Erythroblast (primary cell): ENCODE measurements at regions not wholly inside any gene's neighbourhood (a gene's known extent, or its start where the extent isn't known, plus 50 kb on each side); places are given as distances from the start of the nearest gene placed in this dataset.
A peak's percentile ranks its signal among the peaks of the same experiment; 100 is the strongest.

Experiments used
- DNase-seq, 2 experiments: peaks; one replicate each; lab custom pipeline; 2025; lab: John Stamatoyannopoulos, UW

- DNase-seq: peak in 1 of 2 experiments; percentile 2
Measured at GRCh38 chrY:11461406-11461805, 1239.6 kb upstream of the USP9Y start.

- DNase-seq: peak in 1 of 2 experiments; percentile 0
Measured at GRCh38 chrY:11466778-11467177, 1234.3 kb upstream of the USP9Y start.
